Fibroblast of lung (primary cell): ENCODE measurements at regions not wholly inside any gene's neighbourhood (a gene's known extent, or its start where the extent isn't known, plus 50 kb on each side); places are given as distances from the start of the nearest gene placed in this dataset.

Source experiments
- CTCF ChIP-seq, 2 donors: IDR thresholded peaks in 1 of 2; conservative IDR thresholded peaks in 1 of 2; 1 replicate in 1 of 2; 2 replicates in 1 of 2; pipeline ENCODE4 v1.5.1; 2011 to 2012; ENCODE audit warnings: low read length in 2 of 2, control low read depth in 1 of 2, inconsistent platforms in 1 of 2, low read depth in 1 of 2, mild to moderate bottlenecking in 1 of 2
- EZH2 ChIP-seq: IDR thresholded peaks from 2 replicates; pipeline ENCODE4 v1.5.1; 2012; ENCODE audit warnings: low read length, control low read depth, mild to moderate bottlenecking; ENCODE audit errors: missing control alignments

DNA sequence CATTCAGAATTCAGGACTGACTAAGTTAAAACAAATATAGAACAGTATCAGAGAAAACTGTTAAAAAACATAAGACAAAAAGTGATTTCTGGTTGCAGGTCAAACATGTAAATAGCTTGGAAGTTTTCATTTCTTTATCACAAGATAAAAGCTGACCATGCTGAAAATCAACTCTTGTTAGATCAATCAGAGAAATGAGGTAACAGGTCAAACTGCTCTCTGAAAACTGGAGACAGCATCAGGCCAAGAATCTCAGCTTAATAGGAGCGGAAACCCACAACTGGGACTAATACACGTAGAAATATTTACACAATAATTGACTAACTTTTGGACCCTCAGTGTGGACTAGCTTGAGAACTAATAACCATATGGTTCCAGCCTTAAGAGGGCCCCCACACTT lies 1012.8 kb upstream of the EDIL3 start:
- no peak for TF ChIP-seq CTCF (conservative IDR thresholded peaks at IDR 0.05 in 1 of 2, IDR thresholded peaks at IDR 0.05 in 1 of 2; ENCODE audit: low read depth in 1 of 2, low read length in 2 of 2)
- TF ChIP-seq EZH2, result no peak
